ENCODE measurements at regions not wholly inside any gene's neighbourhood (a gene's known extent, or its start where the extent isn't known, plus 50 kb on each side); places are given as distances from the start of the nearest gene placed in this dataset.

DNA sequence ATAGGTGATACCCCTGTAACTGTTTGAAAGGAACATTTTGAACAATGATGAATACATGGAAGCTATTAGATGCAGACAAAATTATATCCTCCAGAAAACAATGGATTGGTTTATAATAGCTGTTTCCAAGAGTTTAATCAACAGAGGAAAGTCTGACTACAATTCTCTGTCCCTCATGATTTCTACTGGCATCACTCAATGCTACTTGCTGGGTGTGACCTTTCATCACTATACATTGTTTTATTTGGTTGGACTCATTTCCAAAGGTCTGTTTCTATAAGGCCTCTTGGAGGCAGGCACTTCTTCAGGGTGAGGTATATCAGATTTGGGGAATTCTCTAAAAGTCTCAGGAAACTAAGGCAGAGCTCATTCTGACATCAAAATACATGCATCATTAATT is 636.1 kb upstream of the SLC8A1 start:
- DNase-seq (no peak), ATAC-seq (no peak)

DNA sequence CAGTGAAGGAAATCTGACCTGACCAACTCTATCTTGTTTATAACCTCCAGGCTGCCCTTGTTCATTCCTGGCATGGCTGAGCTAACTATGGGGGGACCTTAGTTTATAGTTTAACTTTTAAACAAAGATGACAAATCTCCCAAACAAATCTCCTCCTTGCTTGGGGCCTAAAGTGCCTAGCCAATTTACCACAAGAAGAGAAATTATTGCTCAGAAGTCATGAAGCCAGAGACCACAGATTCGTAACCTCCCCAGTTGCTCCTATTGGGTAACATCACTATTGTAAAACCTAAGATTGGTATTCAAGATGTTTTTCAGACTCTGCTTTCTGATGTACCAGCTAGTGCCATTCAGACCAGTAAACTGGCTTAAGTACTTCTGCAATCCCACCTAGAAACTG is 649.4 kb upstream of the SLC8A1 start:
- intact Hi-C loops (cut with DNase I, micrococcal nuclease) = no loop called here
- DNase-seq (no peak), ATAC-seq (no peak)

More for the DNA sequence above, 636.1 kb upstream of the SLC8A1 start:
- intact Hi-C loops (cut with DNase I, micrococcal nuclease) = no loop called here

DNA sequence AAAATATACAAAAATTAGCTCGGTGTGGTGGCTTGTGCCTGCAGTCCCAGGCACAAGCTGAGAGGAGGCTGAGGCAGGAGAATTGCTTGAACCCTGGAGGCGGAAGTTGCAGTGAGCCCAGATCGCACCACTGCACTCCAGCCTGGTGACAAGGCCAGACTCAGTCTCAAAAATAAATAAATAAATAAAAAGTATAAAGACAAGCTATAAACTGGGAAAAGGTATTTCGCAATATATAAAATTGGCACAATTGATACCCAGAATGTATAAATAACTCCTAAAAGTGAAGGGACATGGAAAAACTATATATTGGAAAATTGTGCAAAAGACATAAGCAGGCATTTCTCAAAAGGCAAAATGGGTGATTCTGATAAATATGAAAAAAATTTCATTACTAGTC is 657.9 kb upstream of the SLC8A1 start:
- intact Hi-C loops (cut with DNase I, micrococcal nuclease) = no loop called here
- no peak for ATAC-seq
- DNase-seq = no peak

DNA sequence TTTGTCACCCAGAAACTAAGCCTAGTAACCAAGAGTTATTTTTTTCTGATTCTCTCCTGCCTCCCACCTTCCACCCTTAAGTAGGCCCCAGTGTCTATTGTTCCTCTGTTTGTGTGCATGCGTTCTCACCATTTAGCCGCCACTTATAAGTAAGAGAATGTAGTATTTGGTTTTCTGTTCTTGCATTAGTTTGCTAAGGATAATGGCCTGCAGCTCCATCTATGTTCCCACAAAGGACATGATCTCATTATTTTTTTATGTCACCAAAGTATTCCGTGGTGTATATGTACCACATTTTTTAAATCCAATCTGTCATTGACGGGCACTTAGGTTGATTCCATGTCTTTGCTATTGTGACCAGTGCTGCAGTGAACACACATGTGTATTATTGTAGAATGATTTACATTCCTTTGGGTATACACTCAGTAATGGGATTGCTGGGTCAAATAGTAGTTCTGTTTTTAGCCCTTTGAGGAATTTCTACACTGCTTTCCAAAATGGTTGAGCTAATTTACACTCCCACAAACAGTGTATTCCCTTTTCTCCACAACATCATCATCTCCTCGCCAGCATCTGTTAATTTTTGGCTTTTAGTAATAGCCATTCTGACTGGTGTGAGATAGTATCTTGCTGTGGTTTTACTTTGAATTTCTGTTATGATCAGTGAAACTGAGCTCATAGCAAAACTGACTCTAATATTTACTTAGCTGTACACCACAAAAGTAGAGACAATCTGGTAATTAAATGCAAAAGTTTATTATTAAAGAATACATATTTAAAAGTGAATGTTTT is 660.1 kb upstream of the SLC8A1 start:
- no peak for DNase-seq
- ATAC-seq = no peak

DNA sequence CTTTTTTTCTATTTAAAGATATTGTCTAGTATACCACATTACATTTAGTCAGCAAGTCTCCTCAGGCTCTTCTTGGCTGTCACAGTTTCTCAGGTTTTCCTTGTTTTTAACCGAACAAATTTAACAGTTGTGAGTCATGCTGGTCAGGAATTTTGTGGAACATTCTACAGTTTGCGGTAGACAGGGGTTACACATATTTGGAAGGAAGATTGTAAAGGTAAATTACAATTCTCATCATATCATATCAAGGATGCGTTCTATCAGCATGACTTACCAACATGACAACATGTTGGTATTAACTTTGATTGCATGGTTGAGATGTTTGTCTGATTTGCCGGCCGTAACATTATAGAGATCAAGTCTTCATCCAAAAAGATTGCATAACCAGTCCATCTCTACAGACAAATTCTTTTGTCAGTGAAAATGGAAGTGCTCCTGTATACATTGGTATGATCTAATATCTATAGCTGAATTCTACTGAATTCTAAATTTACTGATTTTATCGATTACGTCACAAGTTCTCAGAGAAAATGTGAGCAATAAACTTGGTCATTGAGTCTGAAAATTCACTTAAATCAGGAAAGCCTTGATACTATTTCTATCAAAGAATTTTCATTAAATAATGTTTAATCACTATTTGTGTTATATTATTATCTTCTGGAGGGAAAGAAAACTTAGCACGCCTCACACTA is 664.4 kb upstream of the SLC8A1 start:
- intact Hi-C loops (cut with DNase I, micrococcal nuclease) = no loop called here
- DNase-seq (no peak), ATAC-seq (no peak)

More for the DNA sequence above, 660.1 kb upstream of the SLC8A1 start:
- intact Hi-C loops (cut with DNase I, micrococcal nuclease) = no loop called here

DNA sequence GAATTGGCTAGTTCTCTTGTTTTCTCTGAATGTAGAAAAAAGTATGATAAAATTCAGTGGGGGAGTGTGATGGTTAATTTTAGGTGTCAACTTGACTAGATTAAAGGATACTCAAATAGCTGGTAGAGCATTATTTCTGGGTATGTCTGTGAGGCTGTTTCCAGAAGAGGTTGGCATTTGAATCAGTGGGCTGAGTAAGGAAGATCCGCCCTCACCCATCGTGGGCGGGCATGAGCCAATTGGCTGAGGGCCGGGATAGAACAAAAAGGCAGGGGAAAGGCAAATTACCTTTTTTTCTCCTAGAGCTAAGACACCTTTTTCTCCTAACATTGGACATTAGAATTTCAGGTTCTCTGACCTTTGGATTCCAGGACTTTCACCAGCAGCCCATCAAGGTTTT is 667.6 kb upstream of the SLC8A1 start:
- DNase-seq = no peak
- ATAC-seq = no peak
- intact Hi-C loops (cut with DNase I, micrococcal nuclease) = no loop called here

DNA sequence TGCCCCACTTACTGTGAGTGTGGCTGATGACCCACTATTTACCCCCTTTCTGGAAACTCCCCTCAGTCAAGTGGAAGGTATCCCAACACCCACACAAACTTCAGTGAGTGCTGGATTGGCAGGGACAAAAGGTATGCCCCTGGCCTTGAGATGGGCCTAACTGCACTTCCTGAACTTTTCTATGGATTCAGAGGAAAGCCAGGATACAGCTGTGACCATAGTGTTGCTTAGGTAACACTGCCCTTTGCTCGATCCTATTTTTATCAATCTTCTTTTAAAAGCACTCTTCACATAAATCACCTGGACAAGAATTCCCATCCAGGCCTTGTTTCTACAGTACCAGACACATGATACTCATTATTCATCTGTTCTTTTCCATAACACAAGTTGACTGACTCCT is 671.5 kb upstream of the SLC8A1 start:
- intact Hi-C loops (cut with DNase I, micrococcal nuclease) = no loop called here
- ATAC-seq (no peak), DNase-seq (no peak)

DNA sequence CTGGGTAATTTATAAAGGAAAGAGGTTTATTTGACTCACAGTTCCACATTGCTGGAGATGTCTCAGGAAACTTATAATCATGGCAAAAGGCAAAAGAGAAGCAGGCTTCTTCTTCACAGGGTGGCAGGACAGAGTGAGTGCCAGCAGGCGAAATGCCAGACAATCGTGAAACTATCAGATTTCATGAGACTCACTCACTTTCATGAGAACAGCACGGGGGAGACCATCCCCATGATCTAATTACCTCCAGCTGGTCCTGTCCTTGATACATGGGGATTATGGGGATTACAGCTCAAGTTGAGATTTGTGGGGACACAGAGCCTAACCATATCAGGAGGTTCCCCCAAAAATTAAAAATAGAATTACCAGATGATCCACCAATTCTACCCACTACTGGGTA is 675.5 kb upstream of the SLC8A1 start:
- ATAC-seq (no peak), DNase-seq (no peak)
- intact Hi-C loops (cut with DNase I, micrococcal nuclease) = no loop called here

DNA sequence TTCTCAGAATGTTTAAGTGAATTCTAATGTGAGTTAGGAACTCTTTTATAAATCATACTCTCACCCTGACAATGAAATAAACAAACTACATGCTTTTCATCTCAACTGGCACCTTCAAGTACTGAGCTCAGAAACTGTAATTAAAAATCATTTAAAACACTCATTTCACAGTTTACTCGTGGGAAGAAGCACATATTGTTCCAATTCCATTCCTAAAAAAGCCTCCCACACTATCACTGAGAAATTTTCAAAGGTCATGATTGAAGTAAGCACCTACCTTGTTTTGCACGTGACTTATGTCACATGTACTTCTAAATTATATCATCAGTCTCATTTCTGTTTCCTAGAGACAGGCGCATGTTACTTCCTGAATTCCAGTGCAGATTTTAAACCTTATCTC is 678.1 kb upstream of the SLC8A1 start:
- intact Hi-C loops (cut with DNase I, micrococcal nuclease) = no loop called here
- no peak for DNase-seq
- no peak for ATAC-seq

DNA sequence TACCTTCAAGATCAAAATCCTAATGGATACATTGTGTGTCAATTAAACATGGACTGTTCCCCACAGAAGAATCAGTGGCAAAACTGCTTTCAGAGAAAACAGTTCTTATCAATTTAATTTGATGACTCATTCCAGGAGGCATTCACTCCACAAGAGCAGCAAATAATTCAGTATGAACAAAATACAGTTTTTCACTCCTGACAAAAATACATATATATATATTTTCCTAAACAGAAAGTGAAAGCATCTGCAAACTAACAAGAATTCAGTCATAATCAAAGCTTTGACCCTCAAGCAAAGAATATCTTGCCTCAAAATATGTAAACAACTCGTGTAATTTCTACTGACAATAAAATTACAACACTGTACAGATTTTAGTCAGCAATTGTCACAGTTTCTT is 685.1 kb upstream of the SLC8A1 start:
- intact Hi-C loops (cut with DNase I, micrococcal nuclease) = no loop called here
- DNase-seq (no peak), ATAC-seq (no peak)

DNA sequence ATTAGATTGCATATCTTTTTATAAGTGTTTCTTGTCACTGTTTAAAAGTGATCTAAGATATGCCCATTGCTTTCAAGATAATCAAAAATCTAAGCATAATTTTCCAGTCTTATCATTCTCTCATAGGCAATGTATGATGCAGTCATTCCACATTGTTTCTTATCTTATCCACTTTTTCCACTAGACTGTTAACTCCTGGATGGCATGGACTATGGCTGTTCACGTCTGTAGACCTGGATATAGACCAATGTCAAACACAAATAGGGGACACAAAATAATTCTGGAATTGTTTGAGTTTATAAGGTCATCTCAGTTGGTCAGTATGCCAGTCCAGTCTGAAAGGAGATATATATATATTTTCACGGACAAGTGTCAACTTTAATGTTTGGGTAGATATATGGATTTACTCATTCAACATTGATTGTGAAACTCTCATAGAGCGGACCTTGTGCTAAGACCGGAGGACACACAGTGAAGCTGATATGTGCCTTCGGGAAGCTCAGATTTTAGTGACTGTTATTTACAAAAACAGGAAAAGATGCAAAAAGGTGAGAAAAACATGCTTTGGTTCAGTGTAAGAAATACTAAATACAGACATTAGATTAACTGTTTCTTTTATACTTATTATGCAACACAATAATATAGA is 689.4 kb upstream of the SLC8A1 start:
- no peak for ATAC-seq
- intact Hi-C loops (cut with DNase I, micrococcal nuclease) = no loop called here
- no peak for DNase-seq

DNA sequence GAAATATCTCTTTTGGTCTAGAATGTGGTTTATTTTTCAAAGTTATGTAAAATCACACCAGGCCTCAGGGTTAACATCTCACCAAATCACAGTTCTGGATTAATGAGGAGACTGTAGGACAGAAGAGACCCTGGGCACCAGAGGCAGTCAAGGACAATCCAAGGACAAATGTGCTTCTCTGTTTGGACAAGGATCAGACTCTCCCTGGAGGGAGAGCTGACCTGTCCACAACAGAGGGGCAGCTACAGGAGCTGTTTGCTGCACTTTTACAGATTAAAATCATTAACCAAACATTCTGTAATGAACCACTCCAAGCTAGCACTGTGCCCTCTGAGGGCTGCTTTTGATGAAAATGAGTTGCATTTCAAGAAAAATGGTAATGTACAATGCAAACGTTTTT is 690.6 kb upstream of the SLC8A1 start:
- intact Hi-C loops (cut with DNase I, micrococcal nuclease) = no loop called here
- DNase-seq (no peak), ATAC-seq (no peak)

DNA sequence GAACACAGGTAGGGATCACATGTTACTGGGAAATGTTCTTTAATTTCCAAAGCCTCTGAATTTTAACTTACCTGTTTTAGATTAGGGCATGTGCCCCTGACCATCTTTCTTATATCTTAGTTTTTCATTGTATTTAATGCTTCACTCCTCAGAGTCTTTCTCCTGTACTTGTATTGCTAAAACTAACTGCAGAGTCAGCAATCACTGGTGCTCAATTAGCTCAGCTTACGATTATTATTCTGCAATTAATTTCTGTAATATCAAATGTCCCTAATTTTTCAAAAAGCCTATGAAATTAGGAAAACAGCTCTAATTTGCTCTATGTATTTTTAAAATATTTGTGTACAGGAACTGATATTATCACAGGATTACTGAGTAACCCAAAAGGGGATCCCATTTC is 693.2 kb upstream of the SLC8A1 start:
- intact Hi-C loops (cut with DNase I, micrococcal nuclease) = no loop called here
- no peak for ATAC-seq
- no peak for DNase-seq

DNA sequence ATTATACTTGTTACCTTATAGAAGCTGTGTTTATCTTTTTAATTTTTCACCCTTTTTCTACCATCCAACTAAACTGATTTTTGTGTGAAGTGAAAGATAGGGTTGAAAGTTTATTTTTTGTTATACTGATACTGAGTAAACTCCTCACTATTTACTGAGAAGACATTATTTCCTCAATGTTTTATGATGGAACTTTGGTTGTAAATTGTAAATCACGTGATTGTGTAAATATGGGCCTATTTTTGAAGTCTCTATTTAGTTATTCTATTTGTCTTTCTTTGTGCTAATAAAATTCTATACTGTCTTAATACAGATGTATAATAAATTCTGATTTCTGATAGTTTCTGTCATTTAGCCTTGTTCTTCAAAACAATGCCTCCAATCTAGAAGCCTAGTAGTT is 697.2 kb upstream of the SLC8A1 start:
- intact Hi-C loops (cut with DNase I, micrococcal nuclease) = no loop called here
- no peak for DNase-seq

DNA sequence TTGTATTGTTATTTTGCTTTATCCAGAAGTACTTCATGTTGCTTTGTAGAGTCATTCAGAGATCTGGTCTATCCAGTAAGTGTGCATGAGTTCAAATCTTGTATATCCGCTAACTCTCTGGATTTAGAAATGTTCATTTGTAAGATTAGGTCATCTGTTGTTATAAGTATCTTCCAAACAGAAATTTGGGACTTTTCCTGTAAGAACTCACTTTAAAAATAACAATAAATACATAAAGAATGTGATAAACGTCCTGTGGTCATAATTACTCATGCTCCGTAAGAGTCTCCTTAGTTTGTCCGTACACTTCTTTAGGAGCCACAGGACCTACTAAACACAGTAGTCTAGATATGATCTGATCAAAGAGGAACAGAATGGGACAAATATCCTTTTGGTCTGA is 699.9 kb upstream of the SLC8A1 start:
- intact Hi-C loops (cut with DNase I, micrococcal nuclease) = no loop called here
- no peak for DNase-seq
- no peak for ATAC-seq

More for the DNA sequence above, 697.2 kb upstream of the SLC8A1 start:
- ATAC-seq = no peak

DNA sequence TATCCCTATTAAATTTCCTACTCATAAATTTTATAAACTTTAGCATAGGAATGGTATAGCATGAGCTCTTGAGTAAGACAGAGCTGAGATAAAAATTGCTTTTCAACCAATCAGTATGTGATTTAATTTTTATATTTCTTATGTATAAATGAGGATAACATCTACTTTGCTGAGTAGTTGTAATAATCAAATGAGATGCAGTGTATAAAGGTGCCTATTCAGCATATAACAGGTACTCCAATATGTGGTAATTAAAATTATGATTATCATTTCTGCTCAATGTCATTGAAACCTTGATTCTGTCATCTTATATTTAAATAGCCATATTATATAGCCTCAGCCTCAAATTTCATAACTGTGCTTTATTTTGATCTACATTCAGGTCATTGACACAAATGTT is 700.4 kb upstream of the SLC8A1 start:
- intact Hi-C loops (cut with DNase I, micrococcal nuclease) = no loop called here
- DNase-seq (no peak), ATAC-seq (no peak)

DNA sequence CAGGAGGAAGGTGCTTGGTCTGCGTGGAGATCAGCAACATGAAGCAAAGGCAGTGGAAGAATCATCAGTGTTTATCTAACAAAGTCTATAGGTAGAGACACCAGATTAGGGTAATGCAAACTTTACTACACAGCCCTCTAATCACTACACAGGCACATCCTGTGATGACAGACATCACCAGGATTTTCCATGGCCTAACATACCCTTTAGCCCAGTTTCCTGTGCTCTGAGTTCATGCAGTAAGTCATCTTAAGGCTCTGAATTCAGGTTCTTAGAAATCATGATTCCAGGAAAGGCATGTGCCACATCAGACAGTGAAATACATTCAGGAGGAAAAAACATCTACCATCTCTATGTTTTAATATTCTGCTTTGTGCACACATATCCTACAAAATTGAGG is 708.5 kb upstream of the SLC8A1 start:
- ATAC-seq = no peak
- intact Hi-C loops (cut with DNase I, micrococcal nuclease) = no loop called here
- DNase-seq = no peak

DNA sequence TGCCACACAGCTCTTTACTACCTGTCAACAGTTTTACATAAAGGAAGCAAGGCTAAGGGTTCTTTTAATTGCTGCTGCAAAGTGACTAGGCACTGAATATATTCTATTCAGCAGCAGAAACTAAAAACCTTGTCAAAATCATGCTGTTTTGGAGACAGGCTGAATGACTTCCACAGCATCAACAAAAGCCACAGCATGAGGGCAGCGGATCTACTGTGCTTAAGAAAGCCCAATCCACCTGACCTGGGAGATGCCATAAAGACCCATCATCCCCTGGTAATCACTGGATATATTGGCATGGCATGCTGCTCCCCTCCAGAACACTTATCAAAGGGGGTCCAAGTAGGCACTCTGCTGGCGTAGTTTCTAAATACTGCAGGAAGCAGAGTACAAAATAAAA is 715.1 kb upstream of the SLC8A1 start:
- intact Hi-C loops (cut with DNase I, micrococcal nuclease) = no loop called here
- ATAC-seq (no peak), DNase-seq (no peak)

DNA sequence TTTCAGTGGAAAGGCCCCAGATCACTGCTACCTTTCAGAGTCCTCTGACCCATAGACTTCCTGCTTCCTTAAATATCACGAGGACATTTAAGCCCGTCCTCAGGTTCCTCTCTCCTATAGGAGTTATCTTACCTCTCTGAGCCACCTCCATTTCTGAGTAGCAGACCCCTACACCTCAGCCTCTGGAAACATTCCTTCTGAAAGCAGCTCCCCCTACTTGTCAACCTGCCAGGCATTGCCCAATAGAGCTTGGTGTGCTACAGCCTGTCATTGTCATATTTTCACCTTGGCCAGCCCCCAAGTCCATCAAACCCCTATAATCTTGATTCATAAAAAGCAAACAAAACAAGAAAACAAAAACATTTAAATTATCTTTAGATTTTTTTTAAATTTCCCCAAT is 717.9 kb upstream of the SLC8A1 start:
- ATAC-seq = no peak
- intact Hi-C loops (cut with DNase I, micrococcal nuclease) = no loop called here
- DNase-seq = no peak

DNA sequence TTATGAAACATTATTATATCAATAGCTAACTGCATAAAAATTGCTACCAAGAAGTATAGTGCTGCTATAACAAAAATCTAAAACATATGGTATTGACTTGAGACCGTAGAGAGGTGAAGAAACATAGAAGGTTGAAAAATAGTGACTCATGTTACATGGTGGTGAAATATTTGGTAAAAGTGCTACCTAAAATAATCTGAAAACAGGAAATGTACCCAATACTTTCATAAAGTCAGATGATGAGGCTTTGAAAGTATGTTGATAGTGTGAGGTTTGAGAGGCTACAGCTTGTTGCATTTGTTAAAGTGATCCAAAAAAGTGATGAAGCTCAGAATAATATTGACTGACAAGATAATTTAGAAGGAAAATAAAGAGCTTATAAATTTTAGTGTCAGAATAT is 718.7 kb upstream of the SLC8A1 start:
- DNase-seq = no peak
- ATAC-seq = no peak
- intact Hi-C loops (cut with DNase I, micrococcal nuclease) = no loop called here

Data from left colon (tissue), 2 donors.